GM23338 (cell line): ENCODE measurements at regions not wholly inside any gene's neighbourhood (a gene's known extent, or its start where the extent isn't known, plus 50 kb on each side); places are given as distances from the start of the nearest gene placed in this dataset.
A peak's percentile ranks its signal among the peaks of the same experiment; 100 is the strongest.

Experiments
- ATAC-seq: fragments of 200-7000 bp; cut with Tn5 transposase; 3 replicates; pipeline ENCODE4 v1.9.1; 2020
- DNase-seq: peaks from one replicate; pipeline ENCODE4 v3.0.0-alpha.2; 2015; ENCODE audit warnings: low spot score
- H2AFZ ChIP-seq: fragments of 200-600 bp; sonication (generic); 2 replicates; pipeline ENCODE4 v1.8.0; 2016; ENCODE audit warnings: antibody characterized with exemption, mild to moderate bottlenecking, moderate library complexity
- H3F3A ChIP-seq: fragments of 200-600 bp; sonication (generic); replicated peaks from 2 replicates; pipeline ENCODE4 v1.8.0; 2017; ENCODE audit warnings: antibody characterized with exemption, mixed run types, low read depth
- H3K27ac ChIP-seq: fragments of 200-600 bp; sonication (generic); 2 replicates; pipeline ENCODE4 v1.6.1; 2016; ENCODE audit warnings: low read depth
- H3K27me3 ChIP-seq: fragments of 200-600 bp; sonication (generic); 2 replicates; pipeline ENCODE4 v1.8.0; 2016; ENCODE audit warnings: mild to moderate bottlenecking, mixed run types, moderate library complexity; ENCODE audit not compliant: insufficient read depth
- H3K36me3 ChIP-seq: fragments of 200-600 bp; sonication (generic); 2 replicates; pipeline ENCODE4 v1.8.0; 2016; ENCODE audit warnings: mild to moderate bottlenecking; ENCODE audit not compliant: insufficient read depth
- H3K4me1 ChIP-seq: fragments of 200-600 bp; sonication (generic); 2 replicates; pipeline ENCODE4 v1.8.0; 2016; ENCODE audit warnings: mild to moderate bottlenecking, moderate library complexity; ENCODE audit not compliant: insufficient read depth
- H3K4me2 ChIP-seq: fragments of 200-600 bp; sonication (generic); 2 replicates; pipeline ENCODE4 v1.7.1; 2017; ENCODE audit warnings: mixed run types
- H3K4me3 ChIP-seq: fragments of 200-600 bp; sonication (generic); 2 replicates; pipeline ENCODE4 v1.6.1; 2016; ENCODE audit warnings: mixed run types
- H3K79me2 ChIP-seq: fragments of 200-600 bp; sonication (generic); replicated peaks from 2 replicates; pipeline ENCODE4 v1.8.0; 2017; ENCODE audit warnings: mild to moderate bottlenecking; ENCODE audit not compliant: insufficient read depth
- H3K9me2 ChIP-seq: fragments of 200-600 bp; sonication (generic); 2 replicates; pipeline ENCODE4 v1.8.0; 2017; ENCODE audit not compliant: insufficient read depth
- H4K20me1 ChIP-seq: fragments of 200-600 bp; sonication (generic); replicated peaks from 2 replicates; pipeline ENCODE4 v1.8.0; 2017; ENCODE audit warnings: mild to moderate bottlenecking; ENCODE audit not compliant: insufficient read depth
- H3K27ac Mint-ChIP-seq: 2 replicates; pipeline ENCODE4 v1.8.0; 2020; ENCODE audit warnings: inconsistent platforms, mild to moderate bottlenecking, moderate library complexity, mixed read lengths
- H3K27me3 Mint-ChIP-seq: 3 replicates; pipeline ENCODE4 v1.8.0; 2022; ENCODE audit warnings: low read depth, mild to moderate bottlenecking, moderate library complexity, mixed read lengths, inconsistent platforms; ENCODE audit not compliant: insufficient read depth, poor library complexity
- H3K36me3 Mint-ChIP-seq: 3 replicates; pipeline ENCODE4 v1.8.0; 2021; ENCODE audit warnings: low read depth, mild to moderate bottlenecking, inconsistent platforms, moderate library complexity, mixed read lengths
- H3K4me1 Mint-ChIP-seq: 3 replicates; pipeline ENCODE4 v1.8.0; 2020; ENCODE audit warnings: mild to moderate bottlenecking, inconsistent platforms, mixed read lengths
- H3K4me3 Mint-ChIP-seq: 3 replicates; pipeline ENCODE4 v1.8.0; 2021; ENCODE audit warnings: moderate library complexity, mild to moderate bottlenecking, inconsistent platforms, mixed read lengths
- H3K9me3 Mint-ChIP-seq: 3 replicates; pipeline ENCODE4 v1.8.0; 2020; ENCODE audit warnings: moderate library complexity, mild to moderate bottlenecking, inconsistent platforms, mixed read lengths
- CTCF ChIP-seq, 2 experiments: fragments of 200-600 bp in 1 of 2; sonication (generic) in 1 of 2; conservative IDR thresholded peaks; 2 replicates each; pipeline versions ENCODE4 v1.5.1 to v1.6.1; 2016 to 2017; ENCODE audit warnings: antibody characterized with exemption in 2 of 2, low read depth in 2 of 2, mild to moderate bottlenecking in 2 of 2, moderate library complexity in 1 of 2
- EZH2phosphoT487 ChIP-seq: fragments of 200-600 bp; sonication (generic); IDR thresholded peaks from one replicate; pipeline ENCODE4 v1.8.1; 2018; ENCODE audit warnings: antibody characterized with exemption; ENCODE audit not compliant: unreplicated experiment
- REST ChIP-seq: IDR thresholded peaks from one replicate; pipeline ENCODE4 v1.6.1; 2018; ENCODE audit warnings: antibody characterized with exemption; ENCODE audit not compliant: unreplicated experiment
- ZNF114 ChIP-seq: fragments of 250-450 bp; sonication (Bioruptor Pico); IDR thresholded peaks from 2 replicates; pipeline ENCODE4 v1.5.0; 2020; ENCODE audit warnings: mild to moderate bottlenecking, moderate library complexity
- ZNF331 ChIP-seq: fragments of 250-450 bp; sonication (Bioruptor Pico); IDR thresholded peaks from 2 replicates; pipeline ENCODE4 v1.5.0; 2020; ENCODE audit warnings: low read depth, mild to moderate bottlenecking, moderate library complexity
- ZNF462 ChIP-seq: fragments of 250-450 bp; sonication (Bioruptor Pico); IDR thresholded peaks from 2 replicates; pipeline ENCODE4 v1.5.0; 2020; ENCODE audit warnings: mild to moderate bottlenecking, moderate library complexity

GRCh38 chr10:33025910-33026309 lies 67.9 kb upstream of the ITGB1 start:
- Histone ChIP-seq H2AFZ (no peak overlapping the region), H4K20me1 (no peaks in the 10 kb centered on the region), H3K27me3 (no peaks in the 10 kb centered on the region), H3K4me3 (no peak overlapping the region), H3K79me2 (no peaks in the 10 kb centered on the region), H3F3A (no peaks in the 10 kb centered on the region), H3K4me1 (peaks cover 18% of the 10 kb centered on the region), H3K4me2 (peak overlapping the region; percentile 13; the same call in 1 of the 2 replicates), H3K36me3 (no peaks in the 10 kb centered on the region), H3K9me2 (peaks cover 11% of the 10 kb centered on the region), H3K27ac (peak overlapping the region; percentile 34; the same call in 1 of the 2 replicates)
- ATAC-seq = no peak
- Mint-ChIP-seq H3K9me3 (no peaks in the 10 kb centered on the region; the same call in 1 of the 3 replicates), H3K4me3 (no peak overlapping the region), H3K4me1 (peaks cover 18% of the 10 kb centered on the region), H3K36me3 (no peaks in the 10 kb centered on the region), H3K27me3 (peaks cover 2% of the 10 kb centered on the region), H3K27ac (no peak overlapping the region)
- TF ChIP-seq REST = no peak
- no peak for DNase-seq

GRCh38 chr10:33025039-33025438 lies 67.0 kb upstream of the ITGB1 start:
- H3K36me3 ChIP-seq = no peaks in the 10 kb centered on the region
- H3K36me3 Mint-ChIP-seq = no peaks in the 10 kb centered on the region
- no peak overlapping the region for H3K4me2 ChIP-seq
- no peak overlapping the region for H3K27ac Mint-ChIP-seq
- H2AFZ ChIP-seq = no peak overlapping the region
- H3K79me2 ChIP-seq = no peaks in the 10 kb centered on the region
- peaks cover 2% of the 10 kb centered on the region for H3K27me3 Mint-ChIP-seq
- no peak for ATAC-seq
- H4K20me1 ChIP-seq = no peaks in the 10 kb centered on the region
- no peaks in the 10 kb centered on the region for H3F3A ChIP-seq
- H3K27ac ChIP-seq = no peak overlapping the region
- H3K9me2 ChIP-seq = peaks cover 11% of the 10 kb centered on the region
- no peak for DNase-seq
- peaks cover 18% of the 10 kb centered on the region for H3K4me1 Mint-ChIP-seq
- H3K4me1 ChIP-seq = peaks cover 18% of the 10 kb centered on the region
- no peak overlapping the region for H3K4me3 ChIP-seq
- H3K27me3 ChIP-seq = no peaks in the 10 kb centered on the region
- no peaks in the 10 kb centered on the region; the same call in 1 of the 3 replicates for H3K9me3 Mint-ChIP-seq
- no peak overlapping the region for H3K4me3 Mint-ChIP-seq
- TF ChIP-seq ZNF331 (CRISPR knock-in tag) (no peak), ZNF462 (CRISPR knock-in tag) (no peak), CTCF (conservative IDR thresholded peaks at IDR 0.05; ENCODE audit: low read depth in 2 of 2) (no peak), ZNF114 (no peak), REST (no peak), EZH2phosphoT487 (no peak)
